GM10248 (cell line): ENCODE measurements at regions not wholly inside any gene's neighbourhood (a gene's known extent, or its start where the extent isn't known, plus 50 kb on each side); places are given as distances from the start of the nearest gene placed in this dataset.

Experiments used
- CTCF ChIA-PET: fragments of 300-600 bp; sonication (Branson Sonifier 250); formaldehyde crosslinking; extraction: SDS; loops from one replicate; lab custom pipeline; 2021; ENCODE audit warnings: antibody characterized with exemption; lab: Yijun Ruan, JAX
- POLR2A ChIA-PET: fragments of 350-650 bp; sonication (Branson Sonifier 250); formaldehyde crosslinking; extraction: SDS; loops from one replicate; lab custom pipeline; 2020; ENCODE audit warnings: antibody characterized with exemption; lab: Yijun Ruan, JAX
- DNase-seq: peaks from one replicate; pipeline ENCODE4 v3.0.0; 2012; ENCODE audit errors: extremely low spot score
- CTCF ChIP-seq: IDR thresholded peaks from 2 replicates; pipeline ENCODE4 v1.5.1; 2012; ENCODE audit warnings: mild to moderate bottlenecking, low read depth; ENCODE audit errors: extremely low read depth, missing control alignments, control extremely low read depth

GRCh38 chr13:42490676-42491075 is 83.3 kb upstream of the TNFSF11 start:
- ChIA-PET CTCF (no interaction called here), POLR2A (no interaction called here)
- DNase-seq: no peak
- TF ChIP-seq CTCF: no peak

- TF ChIP-seq CTCF: no peak
- DNase-seq: no peak
- ChIA-PET POLR2A (no interaction called here), CTCF (no interaction called here)
Observed at GRCh38 chr13:42492372-42492920, 81.5 kb upstream of the TNFSF11 start.

- ChIA-PET CTCF (interaction anchor here (1.3 to 1.8 kb wide), 2 partner anchors 9 to 19 kb away, joined by 3 to 8 read pairs; no protein-coding TSS in a partner anchor), POLR2A (no interaction called here)
- no peak for DNase-seq
- no peak for TF ChIP-seq CTCF
Observed at GRCh38 chr13:42494157-42494556, 79.8 kb upstream of the TNFSF11 start.

GRCh38 chr13:42495255-42495654 is 78.7 kb upstream of the TNFSF11 start:
- DNase-seq: no peak
- TF ChIP-seq CTCF: no peak
- CTCF ChIA-PET: interaction anchor here (1.4 kb wide), 1 partner anchor 161 kb away, joined by 3 read pairs; no protein-coding TSS in a partner anchor
- POLR2A ChIA-PET: no interaction called here

- ChIA-PET CTCF (interaction anchor here (0.9 to 1.4 kb wide), 2 partner anchors 17 to 161 kb away, joined by 3 read pairs; no protein-coding TSS in a partner anchor), POLR2A (no interaction called here)
- no peak for DNase-seq
- no peak for TF ChIP-seq CTCF
Observed at GRCh38 chr13:42495751-42496150, 78.2 kb upstream of the TNFSF11 start.

- ChIA-PET POLR2A (interaction anchor here (0.6 kb wide), 1 partner anchor 1947 kb away, joined by 5 read pairs; no protein-coding TSS in a partner anchor), CTCF (interaction anchor here (1.2 to 2.8 kb wide), 4 partner anchors 10 to 209 kb away, joined by 3 to 7 read pairs (median 3); no protein-coding TSS in a partner anchor)
- peak; percentile 43 for DNase-seq
Observed at GRCh38 chr13:42496926-42497554, 76.9 kb upstream of the TNFSF11 start.

GRCh38 chr13:42497798-42498197 is 76.2 kb upstream of the TNFSF11 start:
- POLR2A ChIA-PET: no interaction called here
- DNase-seq: peak; percentile 54

More at GRCh38 chr13:42497798-42498197, 76.2 kb upstream of the TNFSF11 start:
- no peak for TF ChIP-seq CTCF
- CTCF ChIA-PET: interaction anchor here (1.2 to 2.8 kb wide), 4 partner anchors 10 to 209 kb away, joined by 3 to 7 read pairs (median 4); no protein-coding TSS in a partner anchor
